Tibial nerve (tissue), 4 donors: ENCODE measurements at regions not wholly inside any gene's neighbourhood (a gene's known extent, or its start where the extent isn't known, plus 50 kb on each side); places are given as distances from the start of the nearest gene placed in this dataset.

ENCODE experiments used
- EP300 ChIP-seq, 2 donors: sonication (generic); formaldehyde crosslinking; IDR thresholded peaks; one replicate each; pipeline ENCODE4 v1.6.1; 2017; ENCODE audit warnings: antibody characterized with exemption in 2 of 2, mild to moderate bottlenecking in 1 of 2
- POLR2A ChIP-seq, 2 donors: fragments of 450-650 bp; IDR thresholded peaks; one replicate each; pipeline ENCODE4 v1.6.1; 2017; ENCODE audit warnings: antibody characterized with exemption in 2 of 2, mild to moderate bottlenecking in 2 of 2, moderate library complexity in 2 of 2
- TF ChIP-seq, protein P1 (sequence below), 5 experiments: fragments of 200-600 bp in 3 of 5; fragments of 450-650 bp in 2 of 5; sonication (generic) in 3 of 5; IDR thresholded peaks; one replicate each; pipeline ENCODE4 v1.5.1; 2016 to 2019; ENCODE audit warnings: antibody characterized with exemption in 5 of 5, mild to moderate bottlenecking in 3 of 5, moderate library complexity in 2 of 5

DNA sequence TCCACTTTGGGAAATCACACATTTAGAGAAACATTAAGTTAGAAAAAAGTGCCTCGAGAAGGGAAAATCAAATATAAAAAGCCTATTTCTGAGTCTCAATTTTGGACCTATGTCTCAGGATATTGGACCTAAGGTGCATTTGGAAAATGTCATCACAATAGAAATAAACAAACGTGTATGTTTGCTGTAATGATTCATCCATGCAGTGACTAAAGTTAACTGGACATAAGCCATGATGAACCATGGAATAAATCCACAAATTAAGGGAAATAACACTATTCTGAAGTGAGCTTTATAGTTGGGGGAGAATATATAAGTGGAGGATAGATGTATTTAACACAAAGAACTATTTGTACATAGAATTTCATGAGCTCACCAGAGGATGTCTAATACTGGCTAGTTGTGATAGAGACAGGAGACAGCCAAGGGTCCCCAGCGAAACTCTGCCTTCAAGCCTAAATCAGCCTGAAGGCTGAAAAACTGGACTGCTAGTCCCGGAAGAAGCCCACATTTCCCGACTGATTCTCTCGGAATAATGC is 963.3 kb upstream of the SPRY2 start:
- TF ChIP-seq POLR2A (IDR thresholded peaks at IDR 0.05), result no peak
- TF ChIP-seq, protein P1, sequence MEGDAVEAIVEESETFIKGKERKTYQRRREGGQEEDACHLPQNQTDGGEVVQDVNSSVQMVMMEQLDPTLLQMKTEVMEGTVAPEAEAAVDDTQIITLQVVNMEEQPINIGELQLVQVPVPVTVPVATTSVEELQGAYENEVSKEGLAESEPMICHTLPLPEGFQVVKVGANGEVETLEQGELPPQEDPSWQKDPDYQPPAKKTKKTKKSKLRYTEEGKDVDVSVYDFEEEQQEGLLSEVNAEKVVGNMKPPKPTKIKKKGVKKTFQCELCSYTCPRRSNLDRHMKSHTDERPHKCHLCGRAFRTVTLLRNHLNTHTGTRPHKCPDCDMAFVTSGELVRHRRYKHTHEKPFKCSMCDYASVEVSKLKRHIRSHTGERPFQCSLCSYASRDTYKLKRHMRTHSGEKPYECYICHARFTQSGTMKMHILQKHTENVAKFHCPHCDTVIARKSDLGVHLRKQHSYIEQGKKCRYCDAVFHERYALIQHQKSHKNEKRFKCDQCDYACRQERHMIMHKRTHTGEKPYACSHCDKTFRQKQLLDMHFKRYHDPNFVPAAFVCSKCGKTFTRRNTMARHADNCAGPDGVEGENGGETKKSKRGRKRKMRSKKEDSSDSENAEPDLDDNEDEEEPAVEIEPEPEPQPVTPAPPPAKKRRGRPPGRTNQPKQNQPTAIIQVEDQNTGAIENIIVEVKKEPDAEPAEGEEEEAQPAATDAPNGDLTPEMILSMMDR (IDR thresholded peaks at IDR 0.05), result no peak
- no peak for TF ChIP-seq EP300 (IDR thresholded peaks at IDR 0.05)
